HG02588 (cell line): ENCODE measurements at regions not wholly inside any gene's neighbourhood (a gene's known extent, or its start where the extent isn't known, plus 50 kb on each side); places are given as distances from the start of the nearest gene placed in this dataset.

ENCODE experiments used
- ATAC-seq: cut with Tn5 transposase; IDR thresholded peaks from one replicate; pipeline ENCODE4 v1.9.1; 2021; ENCODE audit warnings: mild to moderate bottlenecking, moderate library complexity; ENCODE audit not compliant: unreplicated experiment

- ATAC-seq, result no peak
Observed at GRCh38 chr10:124220547-124220946, 127.1 kb upstream of the CHST15 start.

- ATAC-seq, result no peak
Observed at GRCh38 chr10:124219655-124220054, 126.3 kb upstream of the CHST15 start.

GRCh38 chr10:124219062-124219461 is 125.7 kb upstream of the CHST15 start:
- ATAC-seq, result no peak

- no peak for ATAC-seq
Observed at GRCh38 chr10:124217906-124218804, 124.8 kb upstream of the CHST15 start.

- ATAC-seq, result no peak
Observed at GRCh38 chr10:124217031-124217430, 123.6 kb upstream of the CHST15 start.

GRCh38 chr10:124214610-124215375 is 121.4 kb upstream of the CHST15 start:
- no peak for ATAC-seq

GRCh38 chr10:124213899-124214510 is 120.6 kb upstream of the CHST15 start:
- ATAC-seq, result no peak

- no peak for ATAC-seq
Observed at GRCh38 chr10:124213471-124213870, 120.1 kb upstream of the CHST15 start.

GRCh38 chr10:124212702-124213101 is 119.3 kb upstream of the CHST15 start:
- ATAC-seq, result no peak

- no peak for ATAC-seq
Observed at GRCh38 chr10:124211921-124212320, 118.5 kb upstream of the CHST15 start.

GRCh38 chr10:124210263-124210662 is 116.9 kb upstream of the CHST15 start:
- ATAC-seq, result no peak

GRCh38 chr10:124207391-124207790 is 114.0 kb upstream of the CHST15 start:
- ATAC-seq, result no peak

- ATAC-seq, result no peak
Observed at GRCh38 chr10:124206616-124207015, 113.2 kb upstream of the CHST15 start.

- ATAC-seq, result no peak
Observed at GRCh38 chr10:124205432-124205831, 112.0 kb upstream of the CHST15 start.

- no peak for ATAC-seq
Observed at GRCh38 chr10:124204726-124205125, 111.3 kb upstream of the CHST15 start.

- ATAC-seq, result no peak
Observed at GRCh38 chr10:124200011-124200410, 106.6 kb upstream of the CHST15 start.

GRCh38 chr10:124198871-124199270 is 105.5 kb upstream of the CHST15 start:
- no peak for ATAC-seq

GRCh38 chr10:124198125-124198501 is 104.7 kb upstream of the CHST15 start:
- ATAC-seq, result no peak

- no peak for ATAC-seq
Observed at GRCh38 chr10:124197371-124198124, 104.2 kb upstream of the CHST15 start.

GRCh38 chr10:124196659-124197058 is 103.3 kb upstream of the CHST15 start:
- no peak for ATAC-seq
